ENCODE measurements at regions not wholly inside any gene's neighbourhood (a gene's known extent, or its start where the extent isn't known, plus 50 kb on each side); places are given as distances from the start of the nearest gene placed in this dataset.

DNA sequence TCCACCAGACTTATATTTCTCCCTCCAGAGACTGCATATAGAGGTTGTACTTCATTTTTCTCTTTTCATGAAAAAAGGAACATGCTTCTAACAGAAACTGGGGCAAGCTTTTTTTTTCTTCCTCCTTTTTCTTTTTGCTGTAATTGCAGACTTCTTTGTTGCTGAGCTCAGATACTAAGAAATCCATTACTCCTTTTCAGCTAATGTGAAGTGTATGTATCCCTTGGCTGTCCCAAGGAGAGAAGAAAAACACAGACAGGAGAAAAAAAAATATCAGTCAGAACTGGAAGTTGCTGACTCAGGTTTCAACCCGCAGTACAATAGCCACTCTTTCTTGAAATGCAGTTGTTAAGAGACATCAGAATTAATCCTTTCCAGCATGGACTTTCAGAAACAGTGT is 1248.4 kb downstream of the LRFN5 start:
- Histone ChIP-seq H3K27me3 (ENCODE audit: insufficient read depth, low read depth) (no peaks in the 10 kb centered on the region), H3K4me3 (IDR thresholded peaks at IDR 0.05; ENCODE audit: insufficient read depth, low read depth, low read length) (no peak overlapping the region), H2AFZ (ENCODE audit: low read depth) (no peak overlapping the region), H3K4me2 (no peak overlapping the region), H3K27ac (no peak overlapping the region), H3K9ac (no peak overlapping the region), H4K20me1 (ENCODE audit: insufficient read depth) (no peaks in the 10 kb centered on the region), H3K36me3 (ENCODE audit: insufficient read depth) (no peaks in the 10 kb centered on the region), H3K4me1 (ENCODE audit: low read depth, poor library complexity, severe bottlenecking) (peaks cover 15% of the 10 kb centered on the region), H3K79me2 (ENCODE audit: insufficient read depth, low read depth) (no peaks in the 10 kb centered on the region)
- TF ChIP-seq, protein P1, sequence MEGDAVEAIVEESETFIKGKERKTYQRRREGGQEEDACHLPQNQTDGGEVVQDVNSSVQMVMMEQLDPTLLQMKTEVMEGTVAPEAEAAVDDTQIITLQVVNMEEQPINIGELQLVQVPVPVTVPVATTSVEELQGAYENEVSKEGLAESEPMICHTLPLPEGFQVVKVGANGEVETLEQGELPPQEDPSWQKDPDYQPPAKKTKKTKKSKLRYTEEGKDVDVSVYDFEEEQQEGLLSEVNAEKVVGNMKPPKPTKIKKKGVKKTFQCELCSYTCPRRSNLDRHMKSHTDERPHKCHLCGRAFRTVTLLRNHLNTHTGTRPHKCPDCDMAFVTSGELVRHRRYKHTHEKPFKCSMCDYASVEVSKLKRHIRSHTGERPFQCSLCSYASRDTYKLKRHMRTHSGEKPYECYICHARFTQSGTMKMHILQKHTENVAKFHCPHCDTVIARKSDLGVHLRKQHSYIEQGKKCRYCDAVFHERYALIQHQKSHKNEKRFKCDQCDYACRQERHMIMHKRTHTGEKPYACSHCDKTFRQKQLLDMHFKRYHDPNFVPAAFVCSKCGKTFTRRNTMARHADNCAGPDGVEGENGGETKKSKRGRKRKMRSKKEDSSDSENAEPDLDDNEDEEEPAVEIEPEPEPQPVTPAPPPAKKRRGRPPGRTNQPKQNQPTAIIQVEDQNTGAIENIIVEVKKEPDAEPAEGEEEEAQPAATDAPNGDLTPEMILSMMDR (conservative IDR thresholded peaks at IDR 0.05; ENCODE audit: low read depth, low read length) = no peak

DNA sequence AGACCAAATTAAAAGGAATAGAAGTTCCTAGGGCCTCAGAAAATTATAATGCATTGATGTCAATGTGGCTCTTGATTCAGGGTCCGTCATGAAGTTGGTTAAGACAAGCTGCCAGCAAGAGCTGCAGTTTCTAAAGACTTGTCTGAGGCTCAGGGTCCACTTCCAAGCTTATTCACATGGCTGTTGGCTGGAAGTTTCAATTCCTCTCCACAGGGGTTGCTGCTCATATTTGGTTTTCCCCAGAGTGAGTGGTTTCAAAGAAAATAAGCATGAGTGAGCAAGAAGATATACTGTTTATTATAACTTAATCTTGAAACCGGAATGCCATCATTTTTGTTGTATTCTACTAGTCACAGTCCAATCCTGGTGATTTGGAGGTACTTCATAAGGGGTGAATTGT is 1247.4 kb downstream of the LRFN5 start:
- TF ChIP-seq, protein P1 (conservative IDR thresholded peaks at IDR 0.05; ENCODE audit: low read depth, low read length) = no peak
- no peak overlapping the region for H3K4me2 ChIP-seq
- no peak overlapping the region for H3K27ac ChIP-seq
- no peak overlapping the region for H2AFZ ChIP-seq (ENCODE audit: low read depth)
- H4K20me1 ChIP-seq (ENCODE audit: insufficient read depth) = no peaks in the 10 kb centered on the region
- no peak overlapping the region for H3K4me3 ChIP-seq (IDR thresholded peaks at IDR 0.05; ENCODE audit: insufficient read depth, low read depth, low read length)
- peaks cover 15% of the 10 kb centered on the region for H3K4me1 ChIP-seq (ENCODE audit: low read depth, poor library complexity, severe bottlenecking)
- no peaks in the 10 kb centered on the region for H3K27me3 ChIP-seq (ENCODE audit: insufficient read depth, low read depth)
- H3K9ac ChIP-seq = no peak overlapping the region
- no peaks in the 10 kb centered on the region for H3K79me2 ChIP-seq (ENCODE audit: insufficient read depth, low read depth)
- no peaks in the 10 kb centered on the region for H3K36me3 ChIP-seq (ENCODE audit: insufficient read depth)

DNA sequence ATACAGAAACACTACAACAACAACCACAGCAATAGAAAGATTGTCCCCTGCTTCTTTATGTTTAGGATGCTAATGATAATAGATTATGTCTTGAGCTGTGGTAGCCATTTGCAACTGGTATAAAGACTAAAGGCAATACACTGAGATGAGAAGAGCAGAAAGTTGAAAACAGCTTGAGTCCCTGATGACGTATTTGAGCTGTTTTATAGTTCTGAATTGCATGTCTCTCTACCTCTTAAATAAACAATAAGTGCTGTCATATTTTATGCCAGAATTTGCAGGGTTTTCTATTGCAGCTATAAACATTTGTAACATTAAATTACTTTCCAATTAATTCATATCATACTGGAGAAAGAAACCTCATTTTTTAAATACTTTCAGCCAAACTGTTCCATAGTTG is 1242.0 kb downstream of the LRFN5 start:
- TF ChIP-seq, protein P1 (conservative IDR thresholded peaks at IDR 0.05; ENCODE audit: low read depth, low read length) = no peak
- Histone ChIP-seq H4K20me1 (ENCODE audit: insufficient read depth) (no peaks in the 10 kb centered on the region), H3K36me3 (ENCODE audit: insufficient read depth) (no peaks in the 10 kb centered on the region), H3K9ac (no peak overlapping the region), H3K4me2 (no peak overlapping the region), H2AFZ (ENCODE audit: low read depth) (no peak overlapping the region), H3K27ac (no peak overlapping the region), H3K4me1 (ENCODE audit: low read depth, poor library complexity, severe bottlenecking) (peaks cover 4% of the 10 kb centered on the region), H3K27me3 (ENCODE audit: insufficient read depth, low read depth) (no peaks in the 10 kb centered on the region), H3K79me2 (ENCODE audit: insufficient read depth, low read depth) (no peaks in the 10 kb centered on the region), H3K4me3 (IDR thresholded peaks at IDR 0.05; ENCODE audit: insufficient read depth, low read depth, low read length) (no peak overlapping the region)

DNA sequence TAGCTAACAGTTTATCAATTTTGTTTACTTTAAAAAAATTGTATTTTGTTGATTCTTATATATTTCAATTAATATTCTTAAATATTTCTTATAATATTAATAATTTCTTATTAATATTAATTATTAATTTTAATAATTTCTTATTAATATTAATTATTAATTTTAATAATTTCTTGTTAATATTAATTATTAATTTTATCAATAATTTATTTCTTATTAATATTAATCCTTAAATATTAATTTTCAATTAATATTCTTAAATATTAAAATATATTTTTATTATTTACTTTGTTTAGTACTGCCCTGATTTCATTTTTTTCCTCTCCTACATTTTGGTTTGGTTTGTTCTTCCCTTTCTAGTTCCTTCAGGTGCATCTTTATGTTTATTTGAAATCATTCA is 1208.1 kb downstream of the LRFN5 start:
- no peaks in the 10 kb centered on the region for H3K4me1 ChIP-seq (ENCODE audit: low read depth, poor library complexity, severe bottlenecking)
- no peak overlapping the region for H3K27ac ChIP-seq
- H3K27me3 ChIP-seq (ENCODE audit: insufficient read depth, low read depth) = no peaks in the 10 kb centered on the region
- H3K9ac ChIP-seq = no peak overlapping the region
- H3K4me3 ChIP-seq (IDR thresholded peaks at IDR 0.05; ENCODE audit: insufficient read depth, low read depth, low read length) = no peak overlapping the region
- TF ChIP-seq, protein P1 (conservative IDR thresholded peaks at IDR 0.05; ENCODE audit: low read depth, low read length) = no peak
- no peaks in the 10 kb centered on the region for H3K36me3 ChIP-seq (ENCODE audit: insufficient read depth)
- H3K4me2 ChIP-seq = no peak overlapping the region
- H2AFZ ChIP-seq (ENCODE audit: low read depth) = no peak overlapping the region
- H3K79me2 ChIP-seq (ENCODE audit: insufficient read depth, low read depth) = no peaks in the 10 kb centered on the region
- no peaks in the 10 kb centered on the region for H4K20me1 ChIP-seq (ENCODE audit: insufficient read depth)

All from KMS-11 (cell line).